HG02642 (cell line): ENCODE measurements at regions not wholly inside any gene's neighbourhood (a gene's known extent, or its start where the extent isn't known, plus 50 kb on each side); places are given as distances from the start of the nearest gene placed in this dataset.

Experiments used
- ATAC-seq: cut with Tn5 transposase; IDR thresholded peaks from one replicate; pipeline ENCODE4 v1.9.1; 2021; ENCODE audit warnings: mild to moderate bottlenecking; ENCODE audit not compliant: unreplicated experiment, poor library complexity

DNA sequence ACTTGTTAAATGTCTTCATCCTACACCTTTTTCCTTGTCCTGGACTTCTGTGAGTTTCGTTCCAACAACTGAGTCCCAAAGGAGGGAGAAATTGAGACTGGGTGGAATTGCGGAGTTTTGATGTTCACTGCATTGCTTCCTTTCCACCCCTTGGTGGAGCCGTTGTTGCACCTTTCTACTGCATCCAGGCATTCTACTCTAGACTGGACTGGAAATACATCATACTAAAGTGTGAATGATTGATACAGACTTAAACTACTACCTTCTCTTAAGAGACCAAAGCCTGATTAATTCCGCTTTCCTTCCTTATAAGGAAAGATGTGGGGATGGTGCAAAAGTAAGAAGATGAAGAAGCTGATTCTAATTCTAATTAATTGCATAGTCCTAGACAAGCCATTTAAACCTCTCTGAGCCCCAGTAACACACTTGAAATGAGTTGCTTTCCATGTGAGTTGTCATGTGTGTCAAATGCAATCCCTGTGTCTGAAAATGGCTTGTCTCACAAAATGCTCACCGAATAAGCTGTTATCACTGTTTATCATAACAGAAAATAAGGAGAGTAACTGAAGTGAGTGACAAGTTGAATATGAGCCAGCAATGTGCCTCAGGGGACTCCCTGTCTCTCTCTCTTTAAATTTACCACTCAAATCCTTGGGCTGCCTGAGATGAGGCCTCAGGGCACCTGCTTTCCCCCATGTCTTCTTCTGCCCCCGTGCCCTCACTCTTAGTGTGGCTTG lies 338.3 kb upstream of the CHD6 start:
- ATAC-seq = no peak

- ATAC-seq = no peak
Measured at GRCh38 chr20:41952166-41952565, 334.0 kb upstream of the CHD6 start.

- ATAC-seq = no peak
Measured at GRCh38 chr20:41951615-41952014, 333.4 kb upstream of the CHD6 start.

- ATAC-seq = no peak
Measured at GRCh38 chr20:41939659-41940058, 321.5 kb upstream of the CHD6 start.

GRCh38 chr20:41938353-41938752 lies 320.2 kb upstream of the CHD6 start:
- no peak for ATAC-seq

DNA sequence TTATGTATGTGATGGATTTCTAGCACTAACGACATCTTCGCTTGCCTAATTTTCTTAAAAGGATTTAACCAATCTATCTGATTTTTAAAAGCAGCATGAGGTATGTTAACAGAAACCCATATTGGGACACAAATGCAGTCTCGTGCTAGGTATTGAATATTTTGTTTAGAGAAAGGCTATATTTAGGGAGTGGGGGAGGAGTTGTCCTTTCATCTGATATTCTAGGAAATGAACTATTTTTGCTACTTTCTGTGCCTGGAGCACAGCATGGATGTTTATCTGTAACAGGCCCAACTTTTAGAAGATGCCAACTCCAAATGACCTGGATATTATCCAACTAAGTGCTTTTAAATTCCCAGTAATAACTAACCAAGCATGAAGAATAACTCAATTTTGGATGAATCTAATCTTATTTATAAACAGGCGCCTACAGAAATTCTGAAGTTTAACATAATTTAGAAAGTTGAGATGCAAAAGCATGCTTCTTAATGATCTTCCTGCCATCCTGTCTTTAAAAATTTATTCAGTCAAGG lies 317.1 kb upstream of the CHD6 start:
- ATAC-seq = no peak

GRCh38 chr20:41932431-41932830 lies 314.3 kb upstream of the CHD6 start:
- no peak for ATAC-seq

DNA sequence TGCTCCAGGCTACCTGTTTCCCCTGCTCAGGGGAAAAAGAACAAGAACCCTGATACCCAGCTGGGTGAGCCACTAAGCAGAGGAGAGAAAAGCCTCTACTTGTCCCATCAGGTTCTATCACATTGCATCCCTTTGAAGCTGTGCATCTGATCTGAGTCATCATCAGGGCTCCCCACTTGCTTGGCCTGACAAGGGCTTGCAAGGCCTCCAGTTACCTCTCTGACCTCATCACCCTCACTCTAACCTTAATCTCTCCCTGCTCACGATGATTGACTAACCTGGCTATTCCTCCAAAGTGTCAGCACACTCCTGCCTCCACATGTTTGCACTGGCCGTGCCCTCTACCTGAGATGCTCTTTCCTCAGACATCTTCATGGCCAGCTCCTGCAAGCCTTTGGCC lies 309.5 kb upstream of the CHD6 start:
- no peak for ATAC-seq

DNA sequence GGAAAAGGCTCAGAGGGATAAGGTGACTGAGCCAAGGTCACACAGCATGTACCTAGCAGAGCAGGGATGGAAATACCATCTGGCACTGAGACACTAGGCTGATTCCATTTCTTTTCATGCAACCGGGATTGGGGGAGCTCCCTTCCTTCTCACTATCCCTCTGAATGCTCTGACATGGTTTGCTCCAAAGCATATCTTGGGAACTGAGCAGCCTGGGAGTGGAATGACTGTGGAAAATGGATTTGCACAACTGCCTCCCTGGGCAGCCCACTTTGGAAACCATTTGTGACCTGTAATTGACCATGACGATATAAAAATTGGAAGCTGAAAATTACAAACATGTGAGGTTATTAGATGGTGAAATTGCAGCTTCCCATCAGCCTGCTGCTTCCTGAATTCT lies 309.0 kb upstream of the CHD6 start:
- ATAC-seq = no peak

GRCh38 chr20:41925476-41925875 lies 307.3 kb upstream of the CHD6 start:
- no peak for ATAC-seq

- no peak for ATAC-seq
Measured at GRCh38 chr20:41923624-41924023, 305.4 kb upstream of the CHD6 start.

DNA sequence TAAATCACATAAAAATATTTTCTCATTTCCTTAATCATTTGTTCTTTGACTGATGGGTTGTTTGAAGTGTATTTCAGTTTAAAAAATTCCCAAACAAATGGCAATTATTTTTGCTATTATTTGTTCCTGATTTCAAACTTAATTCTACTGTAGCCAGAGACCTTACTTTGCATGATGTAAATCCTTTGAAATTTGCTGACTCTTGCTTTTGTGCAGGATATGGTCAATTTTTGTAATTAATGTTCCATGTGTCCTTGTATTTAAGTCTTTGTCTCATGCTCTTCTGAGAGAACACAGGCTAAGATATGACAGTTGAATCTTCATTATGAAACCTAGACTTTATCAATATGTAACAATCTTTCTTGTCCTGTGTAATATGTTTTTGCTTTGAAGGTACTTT lies 295.0 kb upstream of the CHD6 start:
- no peak for ATAC-seq

- no peak for ATAC-seq
Measured at GRCh38 chr20:41910558-41910957, 292.4 kb upstream of the CHD6 start.

- ATAC-seq = no peak
Measured at GRCh38 chr20:41905199-41905598, 287.0 kb upstream of the CHD6 start.

DNA sequence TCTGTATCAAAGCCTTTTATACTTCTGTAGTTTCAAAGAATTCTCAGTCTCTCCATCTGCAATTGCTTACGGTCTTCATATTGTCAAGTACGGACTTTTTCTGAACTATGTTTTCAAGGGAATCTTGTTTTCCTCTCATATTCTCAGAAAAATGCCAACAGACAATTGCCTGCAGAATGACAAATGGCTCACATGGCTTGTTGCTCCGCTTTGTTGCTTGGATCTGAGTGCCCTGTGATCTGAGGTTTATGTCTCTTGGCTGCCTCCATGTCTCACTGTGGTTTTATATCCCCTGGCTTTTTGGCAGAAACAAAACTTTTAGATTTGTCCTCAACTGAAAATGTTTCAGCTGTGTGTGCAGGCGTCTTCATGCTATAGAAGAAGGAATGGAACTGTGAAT lies 285.4 kb upstream of the CHD6 start:
- ATAC-seq = no peak

- ATAC-seq = no peak
Measured at GRCh38 chr20:41902346-41902745, 284.2 kb upstream of the CHD6 start.

- no peak for ATAC-seq
Measured at GRCh38 chr20:41900201-41900691, 282.1 kb upstream of the CHD6 start.

- ATAC-seq = no peak
Measured at GRCh38 chr20:41897708-41898107, 279.5 kb upstream of the CHD6 start.

DNA sequence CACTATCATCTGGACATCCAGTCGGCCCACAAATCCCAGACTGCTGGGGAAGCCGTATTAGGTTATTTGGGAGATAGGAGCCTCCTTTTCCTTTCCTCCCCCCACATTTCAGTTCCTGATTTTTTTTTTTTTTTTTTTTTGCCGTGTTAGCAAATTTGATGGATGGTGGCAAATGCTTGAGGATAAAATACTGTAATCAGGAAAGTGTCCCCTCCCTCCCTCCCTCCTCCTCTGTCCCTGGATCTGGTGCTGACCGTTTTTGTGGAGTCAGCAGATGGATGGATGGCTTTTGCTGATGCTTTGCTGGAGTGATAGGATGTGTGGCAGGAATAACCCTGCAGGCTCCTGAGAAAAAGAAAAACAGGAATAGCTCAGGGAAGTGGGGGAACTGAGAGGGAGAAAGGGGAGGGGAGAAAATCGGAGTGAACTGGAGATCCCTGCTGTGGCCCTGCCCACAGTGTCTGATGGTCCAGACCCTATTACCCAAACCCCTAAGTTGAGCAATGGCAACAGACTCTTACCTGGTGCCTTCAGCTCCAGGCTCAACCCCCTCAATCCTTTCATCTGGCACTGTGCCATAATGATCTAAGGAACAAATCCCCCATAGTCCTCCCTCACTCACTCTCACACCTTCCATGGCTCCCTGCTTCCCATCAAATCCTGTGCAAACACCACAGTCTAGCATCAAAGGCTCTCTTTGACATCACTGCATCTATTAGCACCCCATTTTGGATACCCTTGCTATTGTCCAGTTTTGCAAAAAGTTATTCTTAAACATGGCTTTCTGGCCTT lies 277.3 kb upstream of the CHD6 start:
- ATAC-seq = no peak

- no peak for ATAC-seq
Measured at GRCh38 chr20:41894255-41894963, 276.2 kb upstream of the CHD6 start.

DNA sequence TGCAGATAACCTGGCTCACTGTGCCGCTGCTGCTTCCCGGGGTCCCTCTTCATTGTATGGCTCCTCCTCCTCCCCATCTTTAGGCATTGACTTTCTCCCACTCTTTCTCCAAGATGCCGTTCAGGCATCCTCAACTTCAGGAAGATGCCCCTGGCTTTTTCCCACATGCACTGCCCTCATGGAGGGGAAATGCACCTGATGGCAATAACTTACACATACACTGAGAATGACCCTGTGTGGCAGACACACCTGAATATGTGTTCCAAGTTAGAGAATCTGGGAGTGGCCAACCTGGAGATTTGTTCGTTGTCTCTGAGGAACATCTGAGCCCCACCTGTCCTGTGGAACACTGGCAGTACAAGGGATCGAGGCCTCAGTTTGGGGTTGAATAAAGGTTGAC lies 273.9 kb upstream of the CHD6 start:
- ATAC-seq = no peak
